ENCODE measurements at regions not wholly inside any gene's neighbourhood (a gene's known extent, or its start where the extent isn't known, plus 50 kb on each side); places are given as distances from the start of the nearest gene placed in this dataset.
"Not testable (repeated sequence)": the region's sequence is repeated elsewhere in the genome, so short reads cannot be mapped to it uniquely, and the experiment has no call there.

GRCh38 chr6:49274809-49275769, 188.0 kb downstream of the MMUT start:
- DNase-seq, result not testable (repeated sequence)

GRCh38 chr6:49269190-49269589, 193.9 kb downstream of the MMUT start:
- DNase-seq, result no peak

- DNase-seq, result no peak
Observed at GRCh38 chr6:49264909-49265308, 198.1 kb downstream of the MMUT start.

GRCh38 chr6:49264496-49264895, 198.6 kb downstream of the MMUT start:
- DNase-seq, result no peak

GRCh38 chr6:49257549-49257948, 205.5 kb downstream of the MMUT start:
- no peak for DNase-seq

- DNase-seq, result no peak
Observed at GRCh38 chr6:49255335-49255734, 207.7 kb downstream of the MMUT start.

GRCh38 chr6:49252901-49253300, 210.2 kb downstream of the MMUT start:
- DNase-seq, result no peak

GRCh38 chr6:49233483-49233882, 229.6 kb downstream of the MMUT start:
- DNase-seq, result no peak

- DNase-seq, result no peak
Observed at GRCh38 chr6:49225471-49225870, 237.6 kb downstream of the MMUT start.

GRCh38 chr6:49220293-49220692, 242.8 kb downstream of the MMUT start:
- DNase-seq, result no peak

GRCh38 chr6:49205526-49205925, 257.5 kb downstream of the MMUT start:
- no peak for DNase-seq

- DNase-seq, result no peak
Observed at GRCh38 chr6:49202924-49203536, 260.0 kb downstream of the MMUT start.

- DNase-seq, result no peak
Observed at GRCh38 chr6:49198015-49198414, 265.0 kb downstream of the MMUT start.

- DNase-seq, result not testable (repeated sequence)
Observed at GRCh38 chr6:49162379-49162778, 300.7 kb downstream of the MMUT start.

- DNase-seq, result no peak
Observed at GRCh38 chr6:49155316-49155715, 307.7 kb downstream of the MMUT start.

GRCh38 chr6:49151957-49152356, 311.1 kb downstream of the MMUT start:
- no peak for DNase-seq

- no peak for DNase-seq
Observed at GRCh38 chr6:49151461-49151860, 311.6 kb downstream of the MMUT start.

- no peak for DNase-seq
Observed at GRCh38 chr6:49151033-49151432, 312.0 kb downstream of the MMUT start.

GRCh38 chr6:49145280-49145679, 317.8 kb downstream of the MMUT start:
- DNase-seq, result no peak

GRCh38 chr6:49142421-49143151, 320.5 kb downstream of the MMUT start:
- no peak for DNase-seq

GRCh38 chr6:49121970-49122369, 341.1 kb downstream of the MMUT start:
- no peak for DNase-seq

- DNase-seq, result no peak
Observed at GRCh38 chr6:49118478-49118877, 344.6 kb downstream of the MMUT start.

- no peak for DNase-seq
Observed at GRCh38 chr6:49110916-49111315, 352.1 kb downstream of the MMUT start.

- not testable (repeated sequence) for DNase-seq
Observed at GRCh38 chr6:49097664-49098063, 365.4 kb downstream of the MMUT start.

Measured in hematopoietic multipotent progenitor cell treated with erythropoietin and hydrocortisone succinate and interleukin-3 and kit ligand, for 8 days (in vitro differentiated cells).